GM12878 (cell line): ENCODE measurements at regions not wholly inside any gene's neighbourhood (a gene's known extent, or its start where the extent isn't known, plus 50 kb on each side); places are given as distances from the start of the nearest gene placed in this dataset.

ENCODE experiments used
- CTCF ChIP-seq, 3 experiments: IDR thresholded peaks in 2 of 3; conservative IDR thresholded peaks in 1 of 3; 2 replicates each; pipeline ENCODE4 v1.5.1; 2011; ENCODE audit warnings: low read depth in 3 of 3, low read length in 3 of 3, mild to moderate bottlenecking in 3 of 3, control low read depth in 2 of 3, moderate library complexity in 2 of 3, inconsistent platforms in 1 of 3, mixed read lengths in 1 of 3; ENCODE audit not compliant: control insufficient read depth in 2 of 3, insufficient read depth in 1 of 3; ENCODE audit errors: extremely low read depth in 1 of 3
- MTA2 ChIP-seq: fragments of 450-650 bp; IDR thresholded peaks from 2 replicates; pipeline ENCODE4 v1.6.1; 2016; ENCODE audit warnings: low read depth, mild to moderate bottlenecking, moderate library complexity
- MXI1 ChIP-seq: fragments of 150-350 bp; IDR thresholded peaks from 2 replicates; pipeline ENCODE4 v1.6.1; 2011; ENCODE audit warnings: low read depth, mild to moderate bottlenecking, inconsistent platforms, low read length, improper control_type of control experiment
- NFYB ChIP-seq: IDR thresholded peaks from 2 replicates; pipeline ENCODE4 v1.6.1; 2011; ENCODE audit warnings: low read depth, mild to moderate bottlenecking, low read length, improper control_type of control experiment, moderate library complexity; ENCODE audit not compliant: insufficient read depth
- PBX3 ChIP-seq: IDR thresholded peaks from 2 replicates; pipeline ENCODE4 v1.6.1; 2011; ENCODE audit warnings: mild to moderate bottlenecking, low read depth, low read length, moderate library complexity; ENCODE audit not compliant: insufficient replicate concordance
- POLR2A ChIP-seq: IDR thresholded peaks from 2 replicates; pipeline ENCODE4 v1.6.1; 2011; ENCODE audit warnings: low read depth, mild to moderate bottlenecking, low read length
- REST ChIP-seq: IDR thresholded peaks from 2 replicates; pipeline ENCODE4 v1.6.1; 2012; ENCODE audit warnings: mild to moderate bottlenecking, low read depth, low read length
- SUPT20H ChIP-seq: IDR thresholded peaks from 2 replicates; pipeline ENCODE4 v1.6.1; 2011; ENCODE audit warnings: low read depth, mild to moderate bottlenecking, low read length, moderate library complexity, borderline replicate concordance; ENCODE audit not compliant: control insufficient read depth
- ZNF24 ChIP-seq: fragments of 450-650 bp; IDR thresholded peaks from 2 replicates; pipeline ENCODE4 v1.6.1; 2017; ENCODE audit warnings: antibody characterized with exemption, mild to moderate bottlenecking
- ZNF274 ChIP-seq: IDR thresholded peaks from one replicate; pipeline ENCODE4 v1.8.0; 2011; ENCODE audit not compliant: insufficient read length, insufficient read depth

- TF ChIP-seq NFYB (no peak), PBX3 (no peak), SUPT20H (no peak), POLR2A (no peak), CTCF (IDR thresholded peaks at IDR 0.05 in 2 of 3, conservative IDR thresholded peaks at IDR 0.05 in 1 of 3; ENCODE audit: control insufficient read depth in 2 of 3, extremely low read depth in 1 of 3, insufficient read depth in 1 of 3, low read depth in 3 of 3, low read length in 3 of 3) (no peak), MXI1 (no peak), REST (no peak), MTA2 (no peak), ZNF274 (no peak), ZNF24 (no peak)
Observed at GRCh38 chr14:83828406-83828805, 1701.5 kb upstream of the FLRT2 start.
